Thymus (tissue), 11 donors: ENCODE measurements at regions not wholly inside any gene's neighbourhood (a gene's known extent, or its start where the extent isn't known, plus 50 kb on each side); places are given as distances from the start of the nearest gene placed in this dataset.

Experiments
- DNase-seq, 9 donors: peaks; one replicate each; pipeline ENCODE4 v3.0.0-alpha.2; 2013; ENCODE audit warnings: low spot score in 9 of 9, low read depth in 6 of 9, missing footprints in 1 of 9
- H3K27ac ChIP-seq, 2 donors: one replicate each; pipeline ENCODE4 v1.5.1; 2013; ENCODE audit warnings: control low read depth in 1 of 2, low read depth in 1 of 2, low read length in 1 of 2, mild to moderate bottlenecking in 1 of 2, moderate library complexity in 1 of 2
- H3K27me3 ChIP-seq, 2 donors: one replicate each; pipeline ENCODE4 v1.5.1; 2013; ENCODE audit warnings: low read length in 1 of 2; ENCODE audit not compliant: control insufficient read depth in 2 of 2, insufficient read depth in 1 of 2
- H3K36me3 ChIP-seq, 2 donors: one replicate each; pipeline ENCODE4 v1.5.1; 2013; ENCODE audit warnings: low read length in 1 of 2, mild to moderate bottlenecking in 1 of 2, moderate library complexity in 1 of 2; ENCODE audit not compliant: control insufficient read depth in 2 of 2, insufficient read depth in 2 of 2
- H3K4me1 ChIP-seq, 2 donors: one replicate each; pipeline ENCODE4 v1.5.1; 2013; ENCODE audit warnings: low read length in 2 of 2; ENCODE audit not compliant: control insufficient read depth in 2 of 2, insufficient read depth in 2 of 2
- H3K4me3 ChIP-seq, 2 donors: one replicate each; pipeline ENCODE4 v1.5.1; 2013; ENCODE audit warnings: low read length in 2 of 2, control low read depth in 1 of 2, mild to moderate bottlenecking in 1 of 2
- H3K9me3 ChIP-seq, 2 donors: one replicate each; pipeline ENCODE4 v1.5.1; 2013; ENCODE audit warnings: low read length in 1 of 2, mild to moderate bottlenecking in 1 of 2; ENCODE audit not compliant: control insufficient read depth in 2 of 2, insufficient read depth in 1 of 2
- WGBS: extraction: QIAGEN DNeasy Blood & Tissue Kit; methylation state at CpG from one replicate; pipeline ENCODE4 v1.1.7; 2013; 5-methylcytosine and 5-hydroxymethylcytosine counted together
- donor health status: healthy.

DNA sequence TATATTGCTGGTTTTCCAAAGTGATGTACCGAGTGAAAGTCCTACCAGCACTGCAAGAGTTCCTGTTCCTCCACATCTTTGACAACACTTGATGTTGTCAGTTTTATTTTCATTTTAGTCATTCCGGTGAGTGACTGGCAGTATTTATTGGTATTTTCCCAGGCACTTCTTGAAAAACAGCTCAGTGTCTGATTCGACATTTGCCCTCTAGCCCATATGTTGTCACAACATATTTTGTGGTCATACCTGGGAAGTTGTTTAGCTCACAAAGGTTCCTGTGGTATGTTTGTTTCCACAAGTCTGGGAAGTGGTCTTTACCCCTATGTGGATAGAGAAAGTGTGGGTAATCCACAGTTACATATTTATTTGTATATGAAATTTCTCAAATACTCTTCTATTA is 463.6 kb downstream of the HAPSTR1 start:
- H3K4me1 ChIP-seq: no peaks in the 10 kb centered on the region
- WGBS: 90% methylated on average over 3 of the region's 3 CpGs

GRCh38 chr16:9556949-9557665 is 465.7 kb downstream of the HAPSTR1 start:
- Histone ChIP-seq H3K4me3 (no peak overlapping the region), H3K27ac (no peak overlapping the region), H3K4me1 (no peaks in the 10 kb centered on the region), H3K9me3 (no peaks in the 10 kb centered on the region), H3K36me3 (no peaks in the 10 kb centered on the region), H3K27me3 (no peaks in the 10 kb centered on the region)
- WGBS: 92% methylated on average over 7 of the region's 7 CpGs
- no peak for DNase-seq

More for the DNA sequence above, 463.6 kb downstream of the HAPSTR1 start:
- DNase-seq: no peak
- Histone ChIP-seq H3K9me3 (no peaks in the 10 kb centered on the region), H3K36me3 (no peaks in the 10 kb centered on the region), H3K27me3 (no peaks in the 10 kb centered on the region), H3K27ac (no peak overlapping the region), H3K4me3 (no peak overlapping the region)

GRCh38 chr16:9557713-9558112 is 466.3 kb downstream of the HAPSTR1 start:
- Histone ChIP-seq H3K27ac (no peak overlapping the region), H3K36me3 (no peaks in the 10 kb centered on the region), H3K4me1 (no peaks in the 10 kb centered on the region), H3K4me3 (no peak overlapping the region), H3K9me3 (no peaks in the 10 kb centered on the region), H3K27me3 (no peaks in the 10 kb centered on the region)
- 89% methylated on average over 3 of the region's 3 CpGs for WGBS
- no peak for DNase-seq

- H3K4me1 ChIP-seq: no peaks in the 10 kb centered on the region
- DNase-seq: no peak
- no peaks in the 10 kb centered on the region for H3K36me3 ChIP-seq
- WGBS: 91% methylated on average over 6 of the region's 6 CpGs
- H3K27ac ChIP-seq: no peak overlapping the region
- H3K27me3 ChIP-seq: no peaks in the 10 kb centered on the region
- H3K4me3 ChIP-seq: no peak overlapping the region
- H3K9me3 ChIP-seq: no peaks in the 10 kb centered on the region
Observed at GRCh38 chr16:9566099-9566498, 474.7 kb downstream of the HAPSTR1 start.

DNA sequence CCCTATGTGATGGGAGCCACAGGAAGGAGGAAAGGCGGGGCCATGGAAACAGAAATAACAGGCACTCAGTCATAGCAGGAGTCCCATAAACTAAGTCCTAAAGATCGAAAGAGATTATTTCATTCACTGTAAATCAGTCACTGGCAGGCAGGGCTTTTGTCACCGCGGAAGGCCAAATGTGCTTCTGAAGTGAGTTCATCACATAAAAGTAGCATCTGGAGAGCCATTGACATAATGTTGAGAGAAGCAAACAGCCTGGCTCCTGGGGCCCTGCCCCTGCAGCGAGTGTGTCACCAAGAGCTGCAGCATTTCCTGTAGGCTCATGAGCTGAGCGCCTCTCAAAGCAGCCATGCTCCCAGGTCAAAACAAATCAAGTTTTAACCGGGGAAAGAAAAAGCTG is 476.2 kb downstream of the HAPSTR1 start:
- H3K27me3 ChIP-seq: no peaks in the 10 kb centered on the region
- no peak overlapping the region for H3K27ac ChIP-seq
- no peak overlapping the region for H3K4me3 ChIP-seq
- no peaks in the 10 kb centered on the region for H3K4me1 ChIP-seq
- no peaks in the 10 kb centered on the region for H3K9me3 ChIP-seq
- WGBS: 42% methylated on average over 7 of the region's 7 CpGs
- H3K36me3 ChIP-seq: no peaks in the 10 kb centered on the region
- no peak for DNase-seq

DNA sequence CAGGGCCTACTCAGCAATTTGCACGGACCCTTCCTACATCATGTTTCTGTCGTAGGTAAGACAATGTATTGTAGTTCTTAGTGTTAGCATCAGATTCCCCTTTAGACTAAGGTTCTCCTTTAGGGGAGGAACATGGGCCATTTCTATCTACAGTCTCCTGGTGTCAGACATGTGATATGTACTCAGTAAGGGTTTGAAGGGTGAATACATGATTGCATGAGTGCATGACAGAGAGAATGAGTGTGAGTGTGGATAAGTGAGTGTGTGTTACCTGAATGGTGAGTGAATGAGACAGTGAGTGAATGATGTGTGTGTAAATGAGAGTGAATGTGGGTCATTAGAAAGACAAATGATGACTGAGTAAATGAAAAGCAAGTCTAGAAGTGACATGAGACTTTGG is 476.8 kb downstream of the HAPSTR1 start:
- DNase-seq: no peak
- H3K9me3 ChIP-seq: no peaks in the 10 kb centered on the region
- no peak overlapping the region for H3K27ac ChIP-seq
- H3K4me3 ChIP-seq: no peak overlapping the region
- 90% methylated on average over 2 of the region's 2 CpGs for WGBS
- no peaks in the 10 kb centered on the region for H3K27me3 ChIP-seq
- H3K36me3 ChIP-seq: no peaks in the 10 kb centered on the region
- no peaks in the 10 kb centered on the region for H3K4me1 ChIP-seq

DNA sequence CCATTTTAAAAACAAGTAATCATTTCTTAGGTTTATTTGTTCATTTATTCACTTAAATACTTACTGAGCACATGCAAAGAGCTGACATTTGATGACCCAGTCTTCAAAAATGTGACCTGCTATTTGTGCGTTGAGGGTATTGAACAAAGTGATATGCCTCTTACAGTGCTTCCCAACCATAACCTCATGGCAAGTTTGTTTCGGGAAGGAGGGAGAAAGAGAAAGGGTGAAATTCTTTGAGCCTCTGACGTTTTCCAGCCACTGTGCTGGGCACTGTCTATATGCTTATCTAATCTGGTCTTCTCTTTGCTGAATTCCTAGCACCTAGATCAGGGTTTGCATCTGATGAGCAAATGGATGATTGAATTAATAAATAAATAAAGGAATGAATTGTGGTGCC is 479.1 kb downstream of the HAPSTR1 start:
- H3K4me3 ChIP-seq: no peak overlapping the region
- H3K36me3 ChIP-seq: no peaks in the 10 kb centered on the region
- DNase-seq: no peak
- no peaks in the 10 kb centered on the region for H3K9me3 ChIP-seq
- no peaks in the 10 kb centered on the region for H3K4me1 ChIP-seq
- no peak overlapping the region for H3K27ac ChIP-seq
- H3K27me3 ChIP-seq: no peaks in the 10 kb centered on the region
- WGBS: 79% methylated on average over 3 of the region's 3 CpGs

DNA sequence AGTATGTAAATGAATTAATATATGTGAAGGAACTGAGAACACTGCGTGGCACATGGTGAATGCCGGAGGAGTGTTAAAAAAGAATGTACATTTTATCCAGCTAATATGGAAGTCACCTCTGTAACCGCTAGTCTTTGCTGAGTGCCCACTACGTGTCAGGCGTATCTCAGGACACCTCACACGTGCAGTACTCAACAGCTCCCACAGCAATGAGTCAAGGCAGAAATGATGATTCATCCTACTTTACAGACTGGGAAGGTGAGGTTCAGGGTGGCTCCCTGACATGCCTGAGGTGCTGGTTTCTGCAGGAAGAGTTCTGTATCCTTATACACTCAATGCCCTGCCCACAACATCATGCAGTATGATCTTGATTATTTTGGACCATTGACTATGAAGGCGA is 487.0 kb downstream of the HAPSTR1 start:
- no peak overlapping the region for H3K27ac ChIP-seq
- DNase-seq: no peak
- H3K4me1 ChIP-seq: no peaks in the 10 kb centered on the region
- H3K36me3 ChIP-seq: no peaks in the 10 kb centered on the region
- H3K4me3 ChIP-seq: no peak overlapping the region
- no peaks in the 10 kb centered on the region for H3K9me3 ChIP-seq
- 86% methylated on average over 7 of the region's 7 CpGs for WGBS
- H3K27me3 ChIP-seq: no peaks in the 10 kb centered on the region

GRCh38 chr16:9580025-9580424 is 488.6 kb downstream of the HAPSTR1 start:
- WGBS: 96% methylated on average over 2 of the region's 2 CpGs
- no peaks in the 10 kb centered on the region for H3K4me1 ChIP-seq
- no peak overlapping the region for H3K4me3 ChIP-seq
- no peaks in the 10 kb centered on the region for H3K36me3 ChIP-seq
- no peak overlapping the region for H3K27ac ChIP-seq
- no peaks in the 10 kb centered on the region for H3K9me3 ChIP-seq
- H3K27me3 ChIP-seq: no peaks in the 10 kb centered on the region
- no peak for DNase-seq
